GM19035 (cell line): ENCODE measurements at regions not wholly inside any gene's neighbourhood (a gene's known extent, or its start where the extent isn't known, plus 50 kb on each side); places are given as distances from the start of the nearest gene placed in this dataset.

Experiments
- ATAC-seq: cut with Tn5 transposase; IDR thresholded peaks from one replicate; pipeline ENCODE4 v1.9.1; 2021; ENCODE audit not compliant: unreplicated experiment

- no peak for ATAC-seq
Measured at GRCh38 chr1:224846119-224846907, 83.2 kb upstream of the DNAH14 start.

- ATAC-seq: no peak
Measured at GRCh38 chr1:224850446-224850845, 79.0 kb upstream of the DNAH14 start.

GRCh38 chr1:224851210-224851847, 78.1 kb upstream of the DNAH14 start:
- ATAC-seq: peak; percentile 73

GRCh38 chr1:224851848-224852261, 77.6 kb upstream of the DNAH14 start:
- peak; percentile 31 for ATAC-seq

- ATAC-seq: no peak
Measured at GRCh38 chr1:224852901-224853568, 76.4 kb upstream of the DNAH14 start.

DNA sequence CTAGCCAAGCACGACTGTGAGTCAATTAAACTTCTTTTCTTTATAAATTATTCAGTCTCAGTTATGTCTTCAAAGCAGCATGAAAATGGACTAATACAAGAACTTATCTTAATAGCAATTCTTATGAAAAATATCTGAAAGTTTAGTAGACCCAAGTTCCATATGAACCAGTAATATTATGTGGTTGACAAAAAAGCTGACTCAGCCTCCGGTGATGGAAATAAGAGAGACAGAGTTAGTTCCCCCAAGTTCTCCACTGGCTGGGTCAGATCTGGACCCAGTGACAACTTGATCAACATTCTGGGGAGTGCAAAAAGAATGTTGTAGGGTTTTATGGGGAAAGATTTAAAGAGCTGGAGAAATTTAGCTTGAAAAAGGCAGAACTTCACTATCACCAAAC, 72.5 kb upstream of the DNAH14 start:
- no peak for ATAC-seq

GRCh38 chr1:224859651-224860050, 69.8 kb upstream of the DNAH14 start:
- ATAC-seq: no peak

GRCh38 chr1:224860488-224861338, 68.8 kb upstream of the DNAH14 start:
- no peak for ATAC-seq

- no peak for ATAC-seq
Measured at GRCh38 chr1:224861339-224861716, 68.1 kb upstream of the DNAH14 start.

DNA sequence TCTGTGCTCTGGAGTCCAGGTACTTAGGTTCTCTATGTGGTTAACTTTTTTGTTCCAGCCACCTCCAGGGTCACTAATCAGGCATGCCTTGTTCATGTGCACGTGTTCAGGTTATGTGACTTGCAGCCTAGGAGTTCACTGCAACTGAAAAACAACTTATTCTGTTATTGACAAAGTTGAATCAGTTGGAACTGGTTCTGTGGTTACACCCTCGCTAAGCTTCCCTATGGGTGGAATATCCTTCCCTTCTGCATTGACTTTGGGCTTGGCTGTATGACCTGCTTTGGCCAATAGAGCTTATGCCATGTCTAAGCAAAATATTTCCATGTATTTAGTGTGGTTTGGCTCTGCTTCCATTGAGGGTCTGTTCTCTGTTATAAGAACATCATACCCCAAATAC, 66.0 kb upstream of the DNAH14 start:
- ATAC-seq: no peak

DNA sequence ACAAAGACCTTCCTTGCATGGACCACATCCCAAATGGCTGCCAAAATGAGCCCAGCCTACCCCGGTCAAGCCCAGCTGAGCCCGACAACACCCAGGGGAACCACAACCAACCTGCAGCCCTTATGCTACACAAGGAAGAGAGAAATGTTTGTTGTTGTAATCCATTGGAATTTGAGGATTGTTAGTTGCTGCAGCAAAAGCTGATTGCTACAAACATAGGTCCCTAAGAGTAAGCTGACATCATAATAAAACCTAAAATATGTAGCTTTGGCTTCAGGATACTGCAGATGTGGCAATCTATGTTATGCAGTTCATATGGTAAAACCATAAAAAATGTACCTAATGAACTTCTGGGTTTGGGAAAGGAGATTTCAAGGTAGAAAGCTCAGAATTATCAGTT, 65.5 kb upstream of the DNAH14 start:
- no peak for ATAC-seq

DNA sequence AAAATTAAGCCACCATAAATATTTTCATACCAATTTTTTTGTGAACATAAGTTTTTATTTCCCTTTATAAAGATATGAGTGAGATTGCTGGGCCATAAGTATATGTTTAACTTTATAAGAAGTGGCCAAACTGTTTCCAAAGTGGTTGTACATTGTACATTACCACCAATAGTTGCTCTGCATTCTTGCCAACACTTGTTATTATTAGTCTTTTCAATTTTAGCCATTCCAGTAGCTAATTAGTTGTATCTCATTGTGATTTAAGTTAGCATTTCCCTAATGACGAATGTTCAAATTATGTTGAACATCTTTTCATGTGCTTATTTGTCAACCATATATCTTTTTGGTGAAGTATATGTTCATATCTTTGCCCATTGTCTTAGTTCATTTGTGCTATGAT, 64.0 kb upstream of the DNAH14 start:
- ATAC-seq: no peak

DNA sequence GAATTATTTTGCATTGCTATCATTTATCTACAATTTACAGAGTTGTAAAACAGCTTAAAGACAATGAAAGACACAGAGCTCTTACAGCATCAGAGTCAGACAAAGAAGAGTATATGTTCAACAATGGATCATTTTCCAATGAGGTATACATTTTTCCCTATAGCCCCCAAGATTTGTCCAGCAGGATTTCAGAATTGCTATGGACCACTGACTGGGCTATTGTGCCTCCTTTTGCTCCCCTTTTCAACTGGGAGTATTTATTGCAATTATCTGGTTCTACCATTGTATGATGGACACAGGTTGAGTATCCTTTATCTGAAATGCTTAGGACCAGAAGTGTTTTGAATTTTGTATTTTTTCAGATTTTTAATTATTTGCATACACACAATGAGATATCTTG, 62.5 kb upstream of the DNAH14 start:
- ATAC-seq: no peak

DNA sequence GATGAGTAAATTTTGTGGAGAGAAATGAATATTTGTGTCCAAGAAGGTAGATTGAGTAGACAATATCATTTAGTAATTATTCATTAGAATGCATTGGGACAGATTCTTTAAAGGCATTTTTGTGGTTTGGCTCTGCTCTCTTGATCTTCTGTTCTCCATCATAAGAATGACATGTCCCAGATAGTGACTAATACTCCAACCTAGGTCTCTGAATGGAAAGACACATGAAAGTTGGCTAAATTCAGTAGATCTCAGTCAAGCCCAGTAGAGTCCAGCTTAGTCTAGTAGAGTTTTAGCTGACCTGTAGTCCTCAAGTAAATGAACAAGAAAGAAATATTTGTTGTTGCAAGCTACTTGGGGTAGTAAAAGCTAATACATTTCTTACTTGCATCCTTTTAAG, 61.8 kb upstream of the DNAH14 start:
- no peak for ATAC-seq

DNA sequence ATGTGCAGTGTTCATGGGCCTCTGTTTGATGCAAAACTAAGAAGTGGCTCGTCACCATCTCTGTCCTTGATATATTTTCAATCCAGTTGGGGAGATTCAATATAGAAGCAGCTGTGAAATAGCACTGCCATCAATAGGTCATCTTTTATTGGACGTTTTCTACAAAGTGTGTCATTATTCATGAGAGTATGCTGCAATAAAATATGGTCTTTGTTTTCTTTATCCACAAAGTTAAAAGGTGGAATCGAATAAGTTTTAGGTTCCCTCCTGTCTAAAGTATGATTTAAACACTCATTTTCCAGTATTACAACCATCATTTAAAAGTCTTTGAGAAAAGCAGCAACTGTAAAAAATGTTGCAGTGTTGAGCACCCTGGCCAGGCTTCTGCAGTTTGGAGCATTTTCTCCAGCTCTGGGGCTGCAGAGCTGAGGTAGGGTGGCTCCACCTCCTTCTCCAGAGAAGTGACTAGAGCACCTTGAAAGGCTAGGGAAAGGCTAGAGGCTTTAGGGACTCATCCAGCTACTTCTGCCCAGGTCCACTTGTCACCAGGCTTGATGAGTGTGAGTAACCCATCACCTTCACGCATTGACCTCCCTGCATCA, 56.5 kb upstream of the DNAH14 start:
- no peak for ATAC-seq

DNA sequence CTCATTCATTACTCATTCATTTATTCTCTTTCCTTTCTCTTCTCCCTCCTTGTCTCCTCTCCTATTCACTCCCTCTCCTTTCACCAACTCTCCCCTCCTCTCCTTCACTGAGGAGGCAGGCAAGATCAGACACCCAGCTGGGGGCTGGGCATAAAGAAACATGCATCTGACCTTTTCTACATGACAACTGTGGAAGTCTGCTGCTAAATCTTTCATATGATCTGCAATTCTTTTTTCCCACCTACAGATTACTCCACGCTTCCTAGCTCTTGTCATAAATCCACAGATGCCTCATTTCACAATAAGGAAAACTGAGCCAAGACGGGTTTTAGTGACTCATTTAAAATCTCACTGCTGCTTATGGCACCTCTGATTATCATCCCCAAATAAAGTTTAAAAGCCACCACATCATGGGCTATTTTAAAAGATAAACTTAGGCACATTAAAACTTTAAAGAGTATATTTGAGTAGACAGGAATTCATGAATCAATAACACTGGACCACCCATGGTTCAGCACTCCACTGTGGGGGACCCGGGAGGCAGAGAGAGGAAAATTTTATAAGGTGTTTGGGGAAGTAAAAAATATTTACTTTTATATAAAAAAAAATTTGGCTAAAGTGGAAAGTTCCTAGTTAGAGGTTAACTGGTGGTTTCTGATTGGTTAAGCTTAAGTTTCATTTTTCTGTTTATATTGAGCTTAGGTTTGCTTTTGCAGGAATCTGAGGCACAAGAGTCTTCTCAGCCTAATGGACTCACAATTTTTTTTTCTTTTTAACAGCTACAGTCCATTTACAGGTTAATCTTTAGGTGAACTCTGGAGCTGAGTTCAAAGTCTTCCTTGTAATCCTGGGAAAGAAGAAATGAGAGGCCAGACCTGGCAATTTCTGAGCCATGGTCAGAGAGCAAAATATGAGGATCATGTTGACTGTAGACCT, 55.8 kb upstream of the DNAH14 start:
- no peak for ATAC-seq

DNA sequence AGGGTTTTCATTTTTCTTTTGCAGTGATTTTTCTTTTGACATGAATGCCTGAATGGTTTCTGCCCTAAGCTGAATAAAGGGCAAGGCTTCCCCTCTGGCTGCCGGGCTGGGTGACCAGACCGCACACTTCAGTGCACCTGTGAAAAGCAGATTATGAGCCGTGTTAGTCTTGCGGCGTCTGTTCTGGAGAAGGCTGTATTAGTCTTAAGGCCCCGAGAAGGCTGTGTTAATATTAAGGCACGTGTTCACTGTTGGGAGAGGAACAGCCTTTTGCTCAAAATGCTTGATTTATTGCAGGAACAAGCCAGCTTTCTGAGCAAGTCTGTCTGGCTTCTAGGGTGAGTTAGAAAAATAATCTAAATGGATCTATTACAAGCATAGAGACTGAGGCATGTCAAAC, 54.7 kb upstream of the DNAH14 start:
- no peak for ATAC-seq

- no peak for ATAC-seq
Measured at GRCh38 chr1:224879162-224879803, 50.2 kb upstream of the DNAH14 start.
